Activated B cell treated with CpG ODN at 0.5 μM for 24 hours (primary cell): ENCODE measurements at regions not wholly inside any gene's neighbourhood (a gene's known extent, or its start where the extent isn't known, plus 50 kb on each side); places are given as distances from the start of the nearest gene placed in this dataset.

Source experiments
- ATAC-seq: fragments of 200-7000 bp; cut with Tn5 transposase; one replicate; pipeline ENCODE4 v1.10.0; 2021; ENCODE audit warnings: low read depth, mild to moderate bottlenecking, moderate library complexity
- CTCF ChIA-PET: fragments of 350-600 bp; sonication (Branson Sonifier 250); formaldehyde crosslinking; loops from one replicate; lab custom pipeline; 2021; ENCODE audit warnings: antibody characterized with exemption; lab: Charles Lee
- POLR2A ChIA-PET: fragments of 350-600 bp; sonication (Branson Sonifier 250); formaldehyde crosslinking; loops from one replicate; lab custom pipeline; 2021; ENCODE audit warnings: antibody characterized with exemption; lab: Charles Lee
- DNase-seq: peaks from one replicate; pipeline ENCODE4 v3.0.0; 2022
- H3K27ac Mint-ChIP-seq: one replicate; pipeline ENCODE4 v1.8.0; 2020; ENCODE audit warnings: mixed read lengths
- H3K27me3 Mint-ChIP-seq: one replicate; pipeline ENCODE4 v1.8.0; 2021; ENCODE audit warnings: mixed read lengths
- H3K36me3 Mint-ChIP-seq: one replicate; pipeline ENCODE4 v1.8.0; 2021; ENCODE audit warnings: low read depth, mixed read lengths
- H3K4me1 Mint-ChIP-seq: one replicate; pipeline ENCODE4 v1.8.0; 2021; ENCODE audit warnings: mixed read lengths
- H3K4me3 Mint-ChIP-seq: one replicate; pipeline ENCODE4 v1.8.0; 2020; ENCODE audit warnings: mild to moderate bottlenecking, mixed read lengths
- H3K9me3 Mint-ChIP-seq: one replicate; pipeline ENCODE4 v1.8.0; 2020; ENCODE audit warnings: mixed read lengths
- intact Hi-C: fragments of 100-400 bp; cut with micrococcal nuclease; formaldehyde crosslinking; loops from one replicate; pipeline ENCODE4 v1.15.1; 2024
- TF ChIP-seq, protein P1 (sequence below): fragments of 200-600 bp; IDR thresholded peaks from one replicate; pipeline ENCODE4 v1.8.0; 2022; ENCODE audit warnings: antibody characterized with exemption, mild to moderate bottlenecking

DNA sequence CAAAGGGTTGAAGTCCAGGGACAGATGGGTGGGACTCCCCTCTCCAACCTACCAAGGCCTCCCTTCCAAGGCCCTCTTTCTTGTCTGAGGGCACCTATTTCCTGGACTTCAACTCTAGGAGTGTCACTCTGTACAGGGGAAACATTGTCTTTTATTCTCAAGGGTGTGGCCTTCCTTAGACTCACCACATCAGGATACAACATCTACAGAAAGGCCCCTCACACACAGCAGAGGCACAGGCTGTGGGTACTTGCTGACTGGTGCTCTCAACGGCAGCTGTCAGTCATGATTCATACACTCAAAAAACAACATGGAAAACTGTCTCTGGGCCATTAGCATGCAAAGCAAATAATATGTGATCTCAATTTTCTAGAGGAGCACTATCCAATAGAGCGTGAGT is 78.0 kb downstream of the RCN1 start:
- Mint-ChIP-seq H3K27me3 (peaks cover 12% of the 10 kb centered on the region), H3K9me3 (no peaks in the 10 kb centered on the region), H3K4me3 (no peak overlapping the region), H3K4me1 (no peaks in the 10 kb centered on the region), H3K27ac (no peak overlapping the region), H3K36me3 (no peaks in the 10 kb centered on the region)
- ChIA-PET POLR2A (no interaction called here), CTCF (no interaction called here)
- intact Hi-C loops, result no loop called here
- ATAC-seq (no peak), DNase-seq (no peak)
- TF ChIP-seq, protein P1, sequence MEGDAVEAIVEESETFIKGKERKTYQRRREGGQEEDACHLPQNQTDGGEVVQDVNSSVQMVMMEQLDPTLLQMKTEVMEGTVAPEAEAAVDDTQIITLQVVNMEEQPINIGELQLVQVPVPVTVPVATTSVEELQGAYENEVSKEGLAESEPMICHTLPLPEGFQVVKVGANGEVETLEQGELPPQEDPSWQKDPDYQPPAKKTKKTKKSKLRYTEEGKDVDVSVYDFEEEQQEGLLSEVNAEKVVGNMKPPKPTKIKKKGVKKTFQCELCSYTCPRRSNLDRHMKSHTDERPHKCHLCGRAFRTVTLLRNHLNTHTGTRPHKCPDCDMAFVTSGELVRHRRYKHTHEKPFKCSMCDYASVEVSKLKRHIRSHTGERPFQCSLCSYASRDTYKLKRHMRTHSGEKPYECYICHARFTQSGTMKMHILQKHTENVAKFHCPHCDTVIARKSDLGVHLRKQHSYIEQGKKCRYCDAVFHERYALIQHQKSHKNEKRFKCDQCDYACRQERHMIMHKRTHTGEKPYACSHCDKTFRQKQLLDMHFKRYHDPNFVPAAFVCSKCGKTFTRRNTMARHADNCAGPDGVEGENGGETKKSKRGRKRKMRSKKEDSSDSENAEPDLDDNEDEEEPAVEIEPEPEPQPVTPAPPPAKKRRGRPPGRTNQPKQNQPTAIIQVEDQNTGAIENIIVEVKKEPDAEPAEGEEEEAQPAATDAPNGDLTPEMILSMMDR, result no peak

DNA sequence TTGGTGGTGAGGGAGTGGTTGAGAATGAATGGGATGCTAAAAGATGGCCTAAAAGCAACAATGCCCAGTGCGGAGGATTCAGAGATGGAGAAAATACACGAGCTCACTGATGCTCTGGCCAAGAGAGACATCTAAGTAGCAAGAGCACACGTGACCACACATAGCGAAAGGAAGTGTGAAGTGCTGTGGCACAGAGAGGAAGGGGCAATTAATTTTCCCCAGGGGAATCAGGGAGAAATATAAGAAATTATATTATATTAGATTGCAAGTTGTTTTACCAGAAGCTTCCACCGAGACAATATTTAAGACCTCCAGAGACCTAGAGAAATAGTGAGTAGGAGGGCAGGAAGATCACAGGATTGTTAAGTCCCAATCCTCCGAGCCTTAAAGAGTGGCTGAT is 80.6 kb downstream of the RCN1 start:
- H3K27ac Mint-ChIP-seq, result no peak overlapping the region
- CTCF ChIA-PET, result interaction anchor here (8.8 kb wide), 1 partner anchor 119 kb away, joined by 170 read pairs; no protein-coding TSS in a partner anchor
- intact Hi-C loops, result no loop called here

DNA sequence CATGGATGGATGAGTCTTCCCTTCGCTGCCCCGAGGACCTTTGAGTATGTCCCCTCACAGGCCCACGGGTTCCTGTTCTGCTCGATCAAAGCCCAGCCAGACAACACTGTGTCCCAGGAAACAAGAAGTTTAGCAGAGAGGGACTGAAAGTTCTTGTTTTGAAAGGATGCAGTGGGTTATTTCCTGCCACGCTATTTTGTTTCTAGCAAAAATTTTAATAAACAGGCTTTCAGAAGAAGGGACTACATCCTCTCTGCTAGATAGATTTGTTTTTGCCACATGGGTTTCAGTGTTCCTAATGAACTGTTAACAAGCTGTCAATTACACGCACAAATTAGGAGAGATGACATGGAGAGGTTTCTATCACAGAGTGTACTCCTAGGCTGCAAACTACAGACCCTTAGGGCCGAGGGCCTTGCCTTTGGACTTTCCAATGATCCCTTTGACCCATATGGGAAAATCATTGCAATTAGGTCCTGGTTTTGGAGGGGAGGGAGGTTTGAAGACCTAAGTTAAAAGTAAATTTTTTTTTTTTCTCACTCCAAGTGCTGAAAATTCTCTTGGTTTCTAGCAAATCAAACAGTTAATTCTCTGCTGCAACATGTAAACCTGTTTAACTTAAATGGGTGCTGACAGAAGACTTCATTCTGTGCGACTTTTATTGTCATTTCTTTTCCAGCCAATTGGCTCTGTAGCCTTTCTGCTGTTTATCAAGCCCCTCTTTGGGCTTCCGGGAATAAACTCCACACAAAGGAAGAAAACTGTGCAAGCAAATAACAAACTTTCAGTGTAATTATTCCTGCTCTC is 81.4 kb downstream of the RCN1 start:
- no peaks in the 10 kb centered on the region for H3K4me1 Mint-ChIP-seq
- no peak overlapping the region for H3K4me3 Mint-ChIP-seq
- H3K36me3 Mint-ChIP-seq, result no peaks in the 10 kb centered on the region
- TF ChIP-seq, protein P1, result no peak
- H3K9me3 Mint-ChIP-seq, result no peaks in the 10 kb centered on the region
- ATAC-seq, result no peak
- no peak for DNase-seq
- intact Hi-C loops, result no loop called here
- POLR2A ChIA-PET, result no interaction called here
- CTCF ChIA-PET, result interaction anchor here (8.8 kb wide), 1 partner anchor 119 kb away, joined by 170 read pairs; no protein-coding TSS in a partner anchor
- no peak overlapping the region for H3K27ac Mint-ChIP-seq
- peaks cover 7% of the 10 kb centered on the region for H3K27me3 Mint-ChIP-seq

More for the DNA sequence above, 80.6 kb downstream of the RCN1 start:
- Mint-ChIP-seq H3K4me3 (no peak overlapping the region), H3K27me3 (peaks cover 7% of the 10 kb centered on the region), H3K36me3 (no peaks in the 10 kb centered on the region), H3K4me1 (no peaks in the 10 kb centered on the region), H3K9me3 (no peaks in the 10 kb centered on the region)
- TF ChIP-seq, protein P1, result no peak
- no peak for DNase-seq
- no peak for ATAC-seq
- POLR2A ChIA-PET, result no interaction called here

DNA sequence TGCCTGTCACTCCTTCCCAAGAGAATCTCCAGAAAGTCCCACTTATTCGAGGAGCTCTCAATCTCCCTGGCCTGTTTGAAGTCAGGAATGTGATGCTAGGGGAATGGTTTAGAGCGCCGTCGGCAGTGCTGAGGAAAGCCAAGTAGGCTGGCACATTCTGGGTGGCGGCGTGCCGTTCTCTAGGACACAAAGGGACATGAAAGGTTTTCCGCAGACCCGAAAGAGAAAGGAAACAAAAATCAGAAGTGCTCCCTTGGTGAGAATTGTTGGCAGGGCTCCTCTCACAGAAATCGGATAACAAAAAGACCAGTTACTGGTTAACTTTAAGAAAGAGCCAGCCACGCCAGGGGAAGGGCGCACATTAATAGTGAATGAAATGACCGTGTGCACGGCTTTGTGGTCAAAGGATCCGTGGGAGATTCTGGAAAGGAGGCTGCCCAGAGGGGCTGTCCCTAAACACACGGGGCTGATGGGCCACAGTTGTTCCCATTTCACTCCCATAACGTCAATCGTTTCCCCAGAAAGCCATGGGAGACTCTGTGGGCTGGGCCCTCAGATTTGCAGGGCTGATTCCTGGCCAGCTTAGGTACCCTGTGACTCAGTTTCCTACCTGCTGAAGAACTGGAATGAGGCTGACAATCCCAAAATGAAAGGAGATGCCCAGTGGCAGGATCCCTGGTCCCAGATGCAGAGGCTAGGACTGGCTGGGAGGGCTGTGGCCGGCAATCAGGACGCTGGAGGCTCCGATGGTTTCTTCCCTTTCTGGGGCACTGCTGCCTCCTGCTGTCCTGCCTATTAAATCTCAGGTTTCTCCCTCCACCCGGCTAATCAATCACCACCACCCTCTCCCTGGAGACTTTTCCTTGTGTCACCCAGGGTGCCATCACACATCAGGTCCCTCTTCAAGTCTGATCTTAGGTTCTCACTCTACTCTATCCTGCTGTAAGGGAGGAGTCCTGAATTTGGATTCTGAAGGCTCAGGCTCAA is 82.3 kb downstream of the RCN1 start:
- H3K4me1 Mint-ChIP-seq, result no peaks in the 10 kb centered on the region
- TF ChIP-seq, protein P1, result no peak
- H3K27ac Mint-ChIP-seq, result no peak overlapping the region
- no peak for DNase-seq
- ChIA-PET POLR2A (no interaction called here), CTCF (interaction anchor here (8.8 kb wide), 1 partner anchor 120 kb away, joined by 170 read pairs; no protein-coding TSS in a partner anchor)
- no peaks in the 10 kb centered on the region for H3K36me3 Mint-ChIP-seq
- H3K27me3 Mint-ChIP-seq, result peaks cover 9% of the 10 kb centered on the region
- no peak for ATAC-seq
- no peak overlapping the region for H3K4me3 Mint-ChIP-seq
- intact Hi-C loops, result no loop called here
- no peaks in the 10 kb centered on the region for H3K9me3 Mint-ChIP-seq
